HG03039 (cell line): ENCODE measurements at regions not wholly inside any gene's neighbourhood (a gene's known extent, or its start where the extent isn't known, plus 50 kb on each side); places are given as distances from the start of the nearest gene placed in this dataset.

Experiments used
- ATAC-seq: cut with Tn5 transposase; IDR thresholded peaks from one replicate; pipeline ENCODE4 v1.9.1; 2021; ENCODE audit warnings: mild to moderate bottlenecking, moderate library complexity; ENCODE audit not compliant: unreplicated experiment

- no peak for ATAC-seq
These were observed 150.3 kb downstream of the INHBB start for GRCh38 chr2:120496235-120496634.

GRCh38 chr2:120496759-120497158 lies 150.8 kb downstream of the INHBB start:
- ATAC-seq: no peak

DNA sequence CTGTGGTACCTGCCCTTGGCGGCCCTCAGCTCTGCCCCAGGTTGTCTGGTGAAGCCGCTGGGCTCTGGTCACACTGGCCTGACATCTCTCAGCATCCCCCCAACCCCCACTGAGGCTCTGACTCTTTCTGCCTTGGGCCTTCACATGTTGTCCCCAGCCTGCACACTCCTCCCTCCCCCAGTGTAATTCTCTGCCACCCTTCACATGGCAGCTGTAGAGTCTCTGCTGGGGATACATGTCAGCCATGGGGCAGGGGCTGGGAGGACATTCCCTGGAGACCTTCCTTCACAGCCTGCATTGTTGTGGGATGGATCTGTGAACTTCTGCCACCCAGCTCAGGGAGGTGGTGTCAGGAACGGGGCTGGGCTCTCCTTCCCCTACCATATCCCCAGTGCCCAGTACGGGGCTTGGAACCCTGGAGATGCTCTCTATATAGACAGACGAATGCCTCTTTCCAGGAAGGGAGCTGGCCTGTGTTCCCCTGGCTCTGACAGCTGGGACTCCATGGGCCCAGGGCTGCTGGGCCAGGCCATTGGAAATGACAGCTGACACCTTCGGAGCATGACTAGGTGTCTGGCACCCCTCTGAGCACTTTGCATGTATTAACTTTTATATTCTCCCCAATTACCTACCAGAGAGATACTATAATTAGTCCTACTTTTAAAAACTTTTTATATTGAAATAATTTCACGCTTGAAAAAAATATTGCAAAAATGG lies 151.5 kb downstream of the INHBB start:
- no peak for ATAC-seq

DNA sequence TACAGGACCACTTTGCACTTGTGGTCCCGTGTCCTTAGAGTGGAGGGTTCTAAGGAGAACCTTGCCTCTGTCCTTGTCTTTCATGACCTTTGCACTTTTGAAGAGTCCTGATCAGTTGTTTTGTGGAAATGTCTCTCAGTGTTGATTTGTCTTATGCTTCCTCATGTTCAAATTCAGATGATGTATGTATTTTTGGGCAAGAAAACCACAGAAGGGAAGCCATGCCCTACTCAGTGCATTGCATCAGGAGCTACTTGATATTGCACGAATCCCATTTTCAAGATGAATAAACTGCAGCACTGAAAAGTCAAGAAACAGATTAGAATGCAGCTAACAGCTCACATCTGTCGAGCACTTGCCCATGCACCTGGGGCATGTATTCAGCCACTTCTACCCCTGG lies 152.2 kb downstream of the INHBB start:
- no peak for ATAC-seq

GRCh38 chr2:120498576-120499394 lies 152.8 kb downstream of the INHBB start:
- no peak for ATAC-seq

DNA sequence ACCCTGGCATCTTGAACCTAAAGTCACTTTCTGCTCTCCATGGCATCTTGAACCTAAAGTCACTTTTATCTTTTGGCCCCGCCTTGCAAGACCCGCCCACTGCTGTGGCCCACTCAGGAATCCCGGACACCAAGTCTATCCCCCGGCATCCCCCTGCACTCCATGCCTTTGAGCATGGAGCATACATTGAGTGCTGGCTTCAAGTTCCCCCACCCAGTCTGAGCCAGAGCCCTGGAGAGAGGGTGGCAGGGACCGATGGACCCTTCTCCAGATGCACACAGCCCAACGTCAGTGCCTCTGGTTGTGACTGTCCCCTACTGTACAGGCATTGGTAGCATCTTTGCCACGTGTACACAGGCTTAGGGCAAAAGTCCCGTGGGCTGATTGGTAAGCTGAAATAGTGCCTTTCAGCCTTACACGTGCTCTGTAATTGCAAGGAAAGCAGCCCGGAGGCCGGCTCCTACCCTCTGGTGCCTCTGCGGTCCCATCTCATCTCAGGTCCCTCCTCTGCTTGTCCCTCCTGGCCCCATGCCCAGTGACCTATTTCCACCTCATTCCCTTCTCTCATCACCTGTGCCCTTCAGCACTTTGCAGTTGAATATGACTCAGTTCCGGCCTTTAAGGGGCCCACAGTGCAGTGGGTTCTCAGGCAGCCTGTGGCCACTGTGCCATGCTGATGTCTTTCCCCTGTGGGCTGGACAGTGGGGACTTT lies 154.0 kb downstream of the INHBB start:
- ATAC-seq: no peak

- no peak for ATAC-seq
These were observed 155.7 kb downstream of the INHBB start for GRCh38 chr2:120501591-120501990.

DNA sequence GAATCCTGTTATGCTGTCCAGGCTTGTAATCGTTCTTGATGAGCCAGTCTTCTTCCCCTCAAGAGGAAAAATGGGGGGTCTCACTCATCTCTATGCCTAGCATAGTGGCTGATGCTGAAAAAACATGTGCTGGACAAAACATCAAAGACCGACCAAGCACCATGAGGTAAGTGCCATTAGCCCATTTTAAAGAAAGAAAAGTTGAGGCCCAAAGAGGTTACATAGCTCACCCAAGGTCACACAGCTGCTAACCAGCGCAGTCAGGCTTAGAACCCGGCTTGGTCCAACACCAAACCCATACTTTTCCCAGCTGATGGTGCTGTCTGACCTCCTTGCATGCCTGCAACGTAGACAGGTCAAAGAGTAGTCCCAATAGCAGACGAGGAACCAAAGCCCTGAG lies 156.4 kb downstream of the INHBB start:
- no peak for ATAC-seq

DNA sequence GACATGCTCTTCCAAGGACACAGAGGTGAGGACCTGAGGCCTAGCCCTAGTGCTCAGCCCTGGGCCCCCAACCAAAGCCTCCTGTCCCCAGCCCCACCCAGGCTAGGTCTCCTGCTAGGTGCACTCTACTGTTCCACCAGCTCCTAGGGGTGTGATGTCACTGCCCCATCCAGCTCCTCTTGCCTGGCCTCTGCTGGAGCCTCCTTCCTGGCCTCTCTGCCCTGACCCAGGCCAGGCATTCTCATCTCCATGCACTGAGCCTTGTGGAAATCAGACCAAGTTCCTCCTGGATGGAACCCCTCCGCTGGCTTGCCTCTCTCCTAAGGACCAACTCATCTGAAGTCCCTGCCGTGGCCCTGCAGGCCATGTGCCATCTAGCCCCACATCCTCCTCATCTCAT lies 156.8 kb downstream of the INHBB start:
- no peak for ATAC-seq

DNA sequence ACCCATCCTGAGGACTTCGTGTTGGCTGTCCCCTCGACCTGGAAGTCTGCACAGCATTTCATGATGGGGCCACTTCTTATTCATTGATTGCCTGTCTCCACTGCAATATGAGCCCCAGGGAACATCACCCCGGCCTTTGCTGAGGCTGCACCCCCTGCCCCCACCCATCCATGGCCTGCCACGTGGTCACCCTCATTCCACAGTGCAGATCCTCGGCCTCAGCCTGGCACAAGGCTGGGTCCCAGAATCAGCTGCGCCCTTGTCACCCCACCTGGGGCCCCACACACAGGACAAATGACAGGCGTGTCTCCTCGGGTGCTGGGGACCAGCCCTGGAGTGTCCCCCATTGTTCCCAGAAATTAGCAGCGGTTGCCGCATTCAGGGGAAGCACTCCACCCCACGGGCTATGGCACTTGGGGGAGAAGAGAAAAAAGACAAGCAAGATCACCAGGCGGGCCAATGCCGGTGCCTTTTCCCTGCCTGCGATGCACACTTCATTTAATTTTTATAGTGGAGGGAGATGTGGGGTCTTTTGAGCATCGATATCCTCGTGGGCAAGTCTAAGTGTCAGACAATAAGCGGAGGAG lies 157.4 kb downstream of the INHBB start:
- ATAC-seq: no peak

DNA sequence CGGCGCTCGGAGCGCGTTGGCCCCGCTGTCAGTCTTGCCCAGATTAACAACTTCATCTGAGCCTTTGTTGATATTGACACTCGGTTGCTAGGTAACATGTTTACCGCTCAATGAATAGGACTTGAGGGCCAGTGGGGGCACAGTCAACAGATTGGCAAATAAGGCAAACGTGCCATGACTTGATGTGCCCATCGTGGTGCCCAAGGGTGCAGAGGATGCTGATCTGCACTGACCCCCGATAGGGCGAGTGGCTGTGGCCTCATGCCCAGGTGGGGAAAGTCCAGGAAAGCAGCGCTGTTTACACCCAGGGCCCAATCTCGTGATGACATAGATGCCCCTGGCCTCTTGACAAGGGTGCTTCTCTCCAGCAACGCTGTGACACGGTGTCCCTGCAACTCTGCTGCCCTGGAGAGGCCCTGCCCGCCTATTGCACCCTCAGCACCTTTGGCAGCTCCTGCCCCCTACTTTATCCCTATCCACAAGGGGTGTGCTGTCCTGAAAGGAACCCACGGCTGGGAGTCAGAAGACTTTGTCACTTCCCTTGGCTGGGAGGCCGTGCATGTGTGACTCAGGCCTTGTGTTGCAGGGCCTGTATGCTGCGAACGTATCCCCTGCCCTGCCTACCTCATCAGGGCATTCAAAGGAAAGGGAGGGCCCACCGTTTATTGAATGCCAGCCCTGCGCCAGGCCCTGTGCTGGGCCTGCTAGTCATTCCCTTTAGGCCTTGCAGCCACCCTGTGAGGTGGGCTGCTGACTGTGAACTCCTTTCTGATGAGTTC lies 158.0 kb downstream of the INHBB start:
- no peak for ATAC-seq

GRCh38 chr2:120504936-120505705 lies 159.2 kb downstream of the INHBB start:
- ATAC-seq: no peak

GRCh38 chr2:120508567-120509041 lies 162.7 kb downstream of the INHBB start:
- ATAC-seq: no peak

GRCh38 chr2:120509213-120509815 lies 163.4 kb downstream of the INHBB start:
- no peak for ATAC-seq

GRCh38 chr2:120509991-120510735 lies 164.2 kb downstream of the INHBB start:
- ATAC-seq: no peak

- no peak for ATAC-seq
These were observed 164.9 kb downstream of the INHBB start for GRCh38 chr2:120510751-120511395.

DNA sequence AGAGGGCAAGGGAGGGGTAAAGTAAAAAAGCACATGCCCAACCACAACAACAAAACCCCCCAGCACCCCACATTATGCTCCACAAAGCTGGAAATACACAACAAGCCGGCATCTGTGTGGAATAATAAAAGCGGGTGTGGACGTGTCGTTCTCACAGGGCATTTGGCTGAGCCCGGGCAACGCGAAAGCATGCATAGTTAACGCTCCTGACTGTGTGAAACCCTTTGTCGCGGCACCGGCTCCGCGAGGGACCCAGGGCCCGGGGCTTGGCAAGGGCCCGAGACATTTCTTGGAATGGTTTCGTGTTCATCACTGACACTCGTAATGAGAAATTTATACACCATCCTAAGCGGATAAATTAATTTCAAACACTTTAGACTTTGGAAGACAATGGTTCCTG lies 165.6 kb downstream of the INHBB start:
- no peak for ATAC-seq
